Pancreas (tissue), 10 donors: ENCODE measurements at regions not wholly inside any gene's neighbourhood (a gene's known extent, or its start where the extent isn't known, plus 50 kb on each side); places are given as distances from the start of the nearest gene placed in this dataset.

Experiments
- ATAC-seq, 4 donors: fragments of 200-7000 bp; cut with Tn5 transposase; one replicate each; pipeline versions ENCODE4 v1.8.0 to v1.9.1; 2020; ENCODE audit warnings: mild to moderate bottlenecking in 4 of 4, moderate library complexity in 4 of 4
- DNase-seq, 6 donors: peaks; one replicate each; pipeline ENCODE4 v3.0.0-alpha.2; 2020
- FAIRE-seq: peaks from 2 replicates; lab custom pipeline; 2012; peaks lifted over from hg19 to GRCh38; lab: Jason Lieb, UNC
- H3K27ac ChIP-seq, 4 donors: fragments of 200-600 bp; sonication (generic); 1 replicate in 3 of 4; 2 replicates in 1 of 4; pipeline versions ENCODE4 v1.5.0 to v1.8.0; 2020
- H3K27me3 ChIP-seq, 4 donors: fragments of 200-600 bp; one replicate each; pipeline ENCODE4 v1.8.0; 2021
- H3K36me3 ChIP-seq, 3 donors: fragments of 200-600 bp; sonication (generic) in 1 of 3; one replicate each; pipeline versions ENCODE4 v1.5.0 to v1.8.0; 2020 to 2021
- H3K4me1 ChIP-seq, 3 donors: fragments of 200-600 bp; one replicate each; pipeline ENCODE4 v1.8.0; 2021
- H3K4me3 ChIP-seq, 4 donors: fragments of 200-600 bp; sonication (generic) in 2 of 4; one replicate each; pipeline versions ENCODE4 v1.5.0 to v1.8.0; 2020 to 2021
- H3K9me3 ChIP-seq, 4 donors: fragments of 200-600 bp; one replicate each; pipeline ENCODE4 v1.8.0; 2021
- WGBS, 2 donors: extraction: QIAGEN DNeasy Blood & Tissue Kit; methylation state at CpG; one replicate each; pipeline ENCODE4 v1.1.7; 2013; 5-methylcytosine and 5-hydroxymethylcytosine counted together
- intact Hi-C, 3 donors: fragments of 100-400 bp; cut with DNase I; formaldehyde crosslinking; loops; one replicate each; pipeline versions ENCODE4 v1.11.1 to v1.14.2; 2022
- TF ChIP-seq, protein P1 (sequence below), 4 donors: fragments of 200-600 bp; sonication (generic) in 3 of 4; IDR thresholded peaks; one replicate each; pipeline versions ENCODE4 v1.5.0 to v1.8.0; 2021; ENCODE audit warnings: antibody characterized with exemption in 4 of 4
- donor health status: healthy with polysubstance abuse.
- donor health status: DM: no; HTN: no; CAD: no; lungs with moderate emphysema.
- donor health status: DM: no; HTN: no; CAD: no.
- donor health status: control.
- donor health status: control.
- donor health status: Bipolar disorder and iron deficiency.
- donor health status: DM: yes; HTN: yes; CAD: no.
- donor health status: DM: no; HTN: no; CAD: no.
- donor health status: DM: no; HTN: no; CAD: no.
- donor health status: DM: yes; HTN: yes; CAD: no.

DNA sequence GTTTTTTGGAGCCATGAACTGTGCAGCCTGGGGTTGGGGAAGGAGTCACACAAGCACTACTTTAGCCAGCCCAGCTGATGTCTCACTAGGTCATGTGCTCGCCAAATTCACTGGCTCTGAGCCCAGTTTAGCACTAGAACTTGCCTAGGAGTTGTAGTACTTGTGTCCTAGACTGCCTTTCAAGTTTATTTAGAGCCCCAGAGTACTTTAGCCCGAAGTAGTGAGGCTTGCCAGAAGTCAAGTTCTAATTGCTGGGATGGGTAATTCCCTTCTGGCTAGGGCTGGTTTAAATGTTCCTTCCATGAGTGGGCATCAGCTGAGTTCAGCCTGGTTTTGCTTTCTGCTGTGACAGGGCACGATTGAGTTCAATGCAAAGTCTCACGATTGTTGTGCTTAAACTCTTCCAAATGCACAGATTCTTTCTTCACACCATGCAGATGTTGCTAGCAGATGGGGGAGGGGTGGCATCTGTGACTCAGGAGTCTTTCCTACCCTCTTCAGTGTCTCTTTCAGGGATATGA, 228.2 kb upstream of the ZPLD1 start:
- Histone ChIP-seq H3K27ac (no peak overlapping the region), H3K9me3 (no peaks in the 10 kb centered on the region), H3K27me3 (no peaks in the 10 kb centered on the region), H3K4me1 (no peaks in the 10 kb centered on the region), H3K4me3 (no peak overlapping the region), H3K36me3 (no peaks in the 10 kb centered on the region)
- FAIRE-seq (no peak), DNase-seq (peak in 3 of 6 donors; percentile 20 to 57 (median 41)), ATAC-seq (peak in 3 of 4 donors; percentile 67 to 91 (median 90))
- 35 to 48% methylated on average over 4 of the region's 4 CpGs for WGBS, 2 donors
- intact Hi-C loops, result no loop called here
- TF ChIP-seq, protein P1, sequence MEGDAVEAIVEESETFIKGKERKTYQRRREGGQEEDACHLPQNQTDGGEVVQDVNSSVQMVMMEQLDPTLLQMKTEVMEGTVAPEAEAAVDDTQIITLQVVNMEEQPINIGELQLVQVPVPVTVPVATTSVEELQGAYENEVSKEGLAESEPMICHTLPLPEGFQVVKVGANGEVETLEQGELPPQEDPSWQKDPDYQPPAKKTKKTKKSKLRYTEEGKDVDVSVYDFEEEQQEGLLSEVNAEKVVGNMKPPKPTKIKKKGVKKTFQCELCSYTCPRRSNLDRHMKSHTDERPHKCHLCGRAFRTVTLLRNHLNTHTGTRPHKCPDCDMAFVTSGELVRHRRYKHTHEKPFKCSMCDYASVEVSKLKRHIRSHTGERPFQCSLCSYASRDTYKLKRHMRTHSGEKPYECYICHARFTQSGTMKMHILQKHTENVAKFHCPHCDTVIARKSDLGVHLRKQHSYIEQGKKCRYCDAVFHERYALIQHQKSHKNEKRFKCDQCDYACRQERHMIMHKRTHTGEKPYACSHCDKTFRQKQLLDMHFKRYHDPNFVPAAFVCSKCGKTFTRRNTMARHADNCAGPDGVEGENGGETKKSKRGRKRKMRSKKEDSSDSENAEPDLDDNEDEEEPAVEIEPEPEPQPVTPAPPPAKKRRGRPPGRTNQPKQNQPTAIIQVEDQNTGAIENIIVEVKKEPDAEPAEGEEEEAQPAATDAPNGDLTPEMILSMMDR (IDR thresholded peaks at IDR 0.05), result no peak

DNA sequence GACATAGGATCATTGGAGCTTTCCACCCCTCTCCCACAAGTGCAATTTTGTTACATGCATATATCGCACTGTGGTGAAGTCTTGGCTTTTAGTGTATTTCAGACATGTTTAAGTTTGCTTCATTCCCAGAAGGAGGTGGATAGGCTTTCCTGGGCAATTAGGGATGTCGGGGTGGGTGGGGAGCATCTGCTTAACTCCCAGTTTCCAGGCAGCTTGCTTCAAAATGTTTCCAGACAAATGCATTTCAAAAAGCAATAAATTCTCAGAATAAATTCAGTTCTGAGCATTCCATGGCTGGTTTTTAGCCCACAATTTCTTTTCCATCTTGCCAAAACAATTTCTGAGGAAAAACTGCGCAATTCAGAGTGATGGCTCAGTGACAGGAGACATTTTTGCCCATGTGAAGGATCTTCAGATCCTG, 227.7 kb upstream of the ZPLD1 start:
- Histone ChIP-seq H3K4me3 (no peak overlapping the region), H3K4me1 (no peaks in the 10 kb centered on the region), H3K36me3 (no peaks in the 10 kb centered on the region), H3K27me3 (no peaks in the 10 kb centered on the region), H3K9me3 (no peaks in the 10 kb centered on the region), H3K27ac (no peak overlapping the region)
- TF ChIP-seq, protein P1 (IDR thresholded peaks at IDR 0.05), result no peak
- DNase-seq (no peak), FAIRE-seq (no peak), ATAC-seq (no peak)
- WGBS, 2 donors, result 89 to 96% methylated on average over 3 of the region's 3 CpGs
- intact Hi-C loops, result no loop called here

DNA sequence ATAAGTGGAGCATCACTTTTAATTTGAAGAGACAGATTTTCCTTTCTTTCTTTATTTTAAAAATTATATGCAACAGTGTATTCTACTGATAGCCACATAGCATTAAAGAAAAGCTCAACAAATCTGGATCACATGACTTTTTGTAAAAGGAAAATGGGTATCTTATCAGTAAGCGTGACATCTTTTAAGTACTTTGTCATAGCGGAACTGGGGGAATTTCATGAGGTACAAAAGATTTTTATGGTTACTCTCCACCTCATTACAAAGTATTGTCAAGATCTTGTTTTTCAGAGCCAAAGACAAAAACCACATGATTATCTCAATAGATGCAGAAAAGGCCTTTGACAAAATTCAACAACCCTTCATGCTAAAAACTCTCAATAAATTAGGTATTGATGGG, 219.6 kb upstream of the ZPLD1 start:
- no peaks in the 10 kb centered on the region for H3K36me3 ChIP-seq
- ATAC-seq (no peak), DNase-seq (no peak), FAIRE-seq (no peak)
- H3K4me3 ChIP-seq, result no peak overlapping the region
- H3K27me3 ChIP-seq, result no peaks in the 10 kb centered on the region
- H3K9me3 ChIP-seq, result no peaks in the 10 kb centered on the region
- no peak overlapping the region for H3K27ac ChIP-seq
- no peaks in the 10 kb centered on the region for H3K4me1 ChIP-seq
- WGBS, 2 donors, result 88 to 96% methylated on average over 2 of the region's 2 CpGs
- intact Hi-C loops, result no loop called here
- TF ChIP-seq, protein P1 (IDR thresholded peaks at IDR 0.05), result no peak

DNA sequence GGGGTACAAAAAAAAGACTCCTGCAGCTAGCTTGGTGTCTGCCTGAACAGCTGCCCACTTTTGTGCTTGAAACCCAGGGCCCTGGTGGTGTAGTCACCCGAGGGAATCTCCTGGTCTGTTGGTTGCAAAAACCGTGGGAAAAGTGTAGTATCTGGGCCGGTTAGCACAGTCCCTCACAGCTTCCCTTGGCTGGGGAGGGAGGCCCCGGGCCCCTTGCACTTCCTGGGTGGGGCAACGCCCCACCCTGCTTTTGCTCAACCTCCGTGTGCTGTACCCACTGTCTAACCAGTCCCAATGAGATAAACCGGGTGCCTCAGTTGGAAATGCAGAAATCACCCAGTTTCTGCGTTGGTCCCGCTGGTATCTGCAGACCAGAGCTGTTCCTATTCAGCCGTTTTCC, 211.7 kb upstream of the ZPLD1 start:
- Histone ChIP-seq H3K4me3 (no peak overlapping the region), H3K27me3 (no peaks in the 10 kb centered on the region), H3K27ac (no peak overlapping the region), H3K4me1 (peaks cover 0 to 9% (median 0%) of the 10 kb centered on the region in 3 donors), H3K36me3 (no peaks in the 10 kb centered on the region), H3K9me3 (no peaks in the 10 kb centered on the region)
- DNase-seq (no peak), ATAC-seq (no peak), FAIRE-seq (no peak)
- TF ChIP-seq, protein P1 (IDR thresholded peaks at IDR 0.05), result no peak
- intact Hi-C loops, result loop anchor here in 2 of 3 donors (5.0 kb wide), 1 partner anchor 411 kb away; no protein-coding TSS in a partner anchor
- WGBS, 2 donors, result 82 to 88% methylated on average over 10 of the region's 10 CpGs

DNA sequence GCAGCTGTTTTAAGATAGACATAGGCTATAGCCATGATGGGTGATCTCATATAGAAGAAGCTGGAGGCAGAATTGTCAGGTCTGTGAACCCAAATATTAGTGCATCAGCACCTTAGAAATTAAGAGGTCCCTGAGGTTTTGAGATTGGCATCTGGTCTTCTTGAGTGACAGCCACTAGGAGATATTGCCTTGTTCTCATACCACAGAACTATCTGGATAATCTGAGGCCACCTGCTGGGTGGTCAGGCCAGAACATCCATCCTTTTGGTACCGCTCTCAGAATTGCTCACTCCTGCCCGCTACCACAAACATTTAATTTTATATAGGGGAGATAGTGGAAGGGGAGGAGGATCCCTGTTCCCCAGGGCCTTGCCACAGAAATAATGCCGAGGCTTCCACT, 210.6 kb upstream of the ZPLD1 start:
- peak in 2 of 4 donors; percentile 57 to 66 for ATAC-seq
- Histone ChIP-seq H3K4me3 (no peak overlapping the region), H3K4me1 (peaks cover 0 to 9% (median 5%) of the 10 kb centered on the region in 3 donors), H3K9me3 (no peaks in the 10 kb centered on the region), H3K27me3 (no peaks in the 10 kb centered on the region), H3K36me3 (no peaks in the 10 kb centered on the region), H3K27ac (no peak overlapping the region)
- FAIRE-seq, result no peak
- no peak for DNase-seq
- TF ChIP-seq, protein P1 (IDR thresholded peaks at IDR 0.05), result no peak
- intact Hi-C loops, result loop anchor here in 2 of 3 donors (5.0 kb wide), 1 partner anchor 412 kb away; no protein-coding TSS in a partner anchor
- WGBS, 2 donors, result 88 to 89% methylated on average over 3 of the region's 3 CpGs
